Fibroblast of mammary gland (primary cell): ENCODE measurements at regions not wholly inside any gene's neighbourhood (a gene's known extent, or its start where the extent isn't known, plus 50 kb on each side); places are given as distances from the start of the nearest gene placed in this dataset.
"Not testable (repeated sequence)": the region's sequence is repeated elsewhere in the genome, so short reads cannot be mapped to it uniquely, and the experiment has no call there.

Experiments
- DNase-seq: peaks from one replicate; pipeline ENCODE4 v3.0.0-alpha.2; 2010; ENCODE audit warnings: low read depth
- H3K4me3 ChIP-seq: 2 replicates; pipeline ENCODE4 v1.5.1; 2011; ENCODE audit warnings: low read depth, mild to moderate bottlenecking, low read length, moderate library complexity; ENCODE audit not compliant: control insufficient read depth
- TF ChIP-seq, protein P1 (sequence below): conservative IDR thresholded peaks from 2 replicates; pipeline ENCODE4 v1.5.1; 2011; ENCODE audit warnings: low read depth, low read length, inconsistent platforms; ENCODE audit not compliant: control insufficient read depth, insufficient read depth

DNA sequence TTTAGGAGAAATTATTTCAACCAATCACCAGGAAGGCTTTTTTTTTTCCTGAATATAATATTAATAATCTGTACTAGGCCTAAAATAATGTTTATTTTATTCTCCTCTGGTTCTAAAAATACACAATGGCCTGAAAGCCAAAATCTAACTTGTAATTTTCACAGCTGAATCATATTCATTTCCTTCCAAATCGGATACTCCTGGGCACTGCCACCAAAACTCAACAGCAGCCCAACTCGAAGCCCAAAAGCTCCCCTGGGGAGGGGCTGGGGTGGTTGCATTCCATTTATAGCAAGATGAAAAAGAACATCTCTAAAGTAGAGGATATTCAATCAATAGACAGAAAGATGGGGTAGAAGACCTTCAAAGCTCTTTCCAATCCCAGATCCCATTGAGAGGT, 100.5 kb upstream of the SETBP1 start:
- no peak for DNase-seq
- H3K4me3 ChIP-seq: no peak overlapping the region
- TF ChIP-seq, protein P1, sequence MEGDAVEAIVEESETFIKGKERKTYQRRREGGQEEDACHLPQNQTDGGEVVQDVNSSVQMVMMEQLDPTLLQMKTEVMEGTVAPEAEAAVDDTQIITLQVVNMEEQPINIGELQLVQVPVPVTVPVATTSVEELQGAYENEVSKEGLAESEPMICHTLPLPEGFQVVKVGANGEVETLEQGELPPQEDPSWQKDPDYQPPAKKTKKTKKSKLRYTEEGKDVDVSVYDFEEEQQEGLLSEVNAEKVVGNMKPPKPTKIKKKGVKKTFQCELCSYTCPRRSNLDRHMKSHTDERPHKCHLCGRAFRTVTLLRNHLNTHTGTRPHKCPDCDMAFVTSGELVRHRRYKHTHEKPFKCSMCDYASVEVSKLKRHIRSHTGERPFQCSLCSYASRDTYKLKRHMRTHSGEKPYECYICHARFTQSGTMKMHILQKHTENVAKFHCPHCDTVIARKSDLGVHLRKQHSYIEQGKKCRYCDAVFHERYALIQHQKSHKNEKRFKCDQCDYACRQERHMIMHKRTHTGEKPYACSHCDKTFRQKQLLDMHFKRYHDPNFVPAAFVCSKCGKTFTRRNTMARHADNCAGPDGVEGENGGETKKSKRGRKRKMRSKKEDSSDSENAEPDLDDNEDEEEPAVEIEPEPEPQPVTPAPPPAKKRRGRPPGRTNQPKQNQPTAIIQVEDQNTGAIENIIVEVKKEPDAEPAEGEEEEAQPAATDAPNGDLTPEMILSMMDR: no peak

DNA sequence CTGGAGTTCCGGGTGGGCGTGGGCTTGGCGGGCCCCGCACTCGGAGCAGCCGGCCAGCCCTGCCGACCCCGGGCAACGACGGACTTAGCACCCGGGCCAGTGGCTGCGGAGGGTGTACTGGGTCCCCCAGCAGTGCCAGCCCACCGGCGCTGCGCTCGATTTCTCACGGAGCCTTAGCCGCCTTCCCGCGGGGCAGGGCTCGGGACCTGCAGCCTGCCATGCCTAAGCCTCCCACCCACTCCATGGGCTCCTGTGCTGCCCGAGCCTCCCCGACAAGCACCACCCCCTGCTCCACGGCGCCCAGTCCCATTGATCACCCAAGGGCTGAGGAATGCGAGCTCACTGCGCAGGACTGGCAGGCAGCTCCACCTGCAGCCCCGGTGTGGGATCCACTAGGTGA, 99.9 kb upstream of the SETBP1 start:
- not testable (repeated sequence) for H3K4me3 ChIP-seq, DNase-seq

DNA sequence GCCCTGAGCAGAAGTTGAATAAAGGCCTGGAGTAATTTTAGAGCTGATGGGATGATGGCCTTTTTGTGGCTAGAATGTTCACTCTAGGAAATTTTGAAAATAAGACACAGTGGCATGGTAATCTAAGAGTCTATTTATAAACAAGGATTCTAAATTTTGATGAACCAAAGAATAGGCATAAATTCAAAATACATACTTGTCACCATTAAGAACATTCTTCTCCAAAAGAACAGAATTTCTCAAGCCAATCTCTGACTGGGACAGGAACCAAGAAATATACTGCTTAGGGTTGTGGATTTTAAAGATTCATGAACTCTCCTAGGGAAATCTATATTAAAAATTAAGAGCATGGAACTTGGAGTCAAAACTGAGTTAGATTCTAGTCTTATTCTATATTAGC, 98.2 kb upstream of the SETBP1 start:
- DNase-seq: no peak
- TF ChIP-seq, protein P1: no peak
- no peak overlapping the region for H3K4me3 ChIP-seq

DNA sequence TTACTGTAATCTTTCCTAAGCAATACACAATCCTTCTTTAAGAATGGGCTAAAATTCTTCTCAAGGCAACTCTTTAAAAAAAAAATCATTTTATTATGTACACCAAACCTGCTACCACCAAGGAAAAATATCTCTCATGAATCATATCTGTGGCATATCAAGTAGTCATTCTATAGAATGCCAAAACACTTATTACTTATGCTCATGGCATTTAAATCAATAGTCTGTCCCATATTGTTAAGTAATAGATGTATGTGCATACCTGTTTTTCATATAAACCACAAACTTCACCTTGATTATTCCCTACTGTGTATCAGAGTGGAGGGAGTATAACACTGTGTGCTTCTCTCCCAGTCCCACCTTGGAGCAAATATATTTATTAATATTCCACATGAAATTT, 95.8 kb upstream of the SETBP1 start:
- no peak for DNase-seq
- TF ChIP-seq, protein P1: no peak
- no peak overlapping the region for H3K4me3 ChIP-seq

DNA sequence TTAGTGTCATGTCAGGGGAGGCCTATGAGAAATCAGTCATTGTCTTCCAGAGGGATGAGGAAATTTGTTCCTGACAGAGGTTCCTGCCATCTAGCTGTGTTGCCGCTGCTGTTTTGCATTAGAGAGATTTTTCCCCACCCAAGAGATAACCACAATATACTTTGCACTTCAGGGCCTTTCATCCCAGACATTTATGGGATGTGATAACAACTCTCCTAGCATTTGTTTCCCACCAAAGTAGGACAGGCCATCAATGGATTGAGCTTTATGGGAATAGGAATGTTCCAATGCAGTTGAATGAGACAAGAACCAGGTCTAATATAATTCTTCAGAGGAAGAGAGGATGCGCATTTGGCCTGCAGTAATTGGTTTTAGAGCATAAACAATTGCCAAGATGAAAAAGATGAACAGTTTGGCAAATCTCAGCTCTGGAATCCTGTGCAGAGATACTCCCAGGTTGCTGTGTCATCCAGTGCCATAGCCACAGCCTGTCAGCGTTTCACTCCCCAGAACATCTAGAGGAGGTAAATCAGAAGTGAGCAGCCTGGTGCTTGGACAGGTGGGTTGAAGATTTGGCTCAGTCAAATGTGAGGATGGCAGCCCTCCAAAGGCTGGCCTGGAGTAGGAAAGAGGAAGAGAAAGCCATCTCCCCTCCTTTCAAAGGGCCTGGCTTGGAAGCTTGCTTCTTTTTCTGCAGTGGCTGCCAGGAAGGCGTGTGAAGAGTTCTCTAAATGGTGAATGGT, 93.7 kb upstream of the SETBP1 start:
- H3K4me3 ChIP-seq: no peak overlapping the region
- DNase-seq: no peak
- TF ChIP-seq, protein P1: no peak

DNA sequence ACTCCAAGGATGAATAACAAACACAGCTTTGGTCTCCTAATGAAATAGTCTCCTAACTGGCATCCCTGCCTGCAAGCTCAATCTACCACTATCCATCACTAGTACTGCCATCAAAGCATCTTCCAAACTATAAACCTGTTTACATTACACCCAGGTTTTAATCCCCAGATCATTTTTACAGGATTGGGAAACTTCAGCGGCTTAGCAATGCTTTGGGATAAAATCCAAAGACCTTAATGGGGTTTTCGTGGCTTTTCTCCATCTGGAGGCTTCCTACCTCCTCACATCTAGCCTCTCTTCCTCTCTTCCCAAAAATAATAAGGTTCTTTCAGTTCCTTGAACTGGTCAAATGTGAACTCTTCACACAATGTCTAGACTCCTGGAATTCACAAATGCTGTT, 92.2 kb upstream of the SETBP1 start:
- no peak overlapping the region for H3K4me3 ChIP-seq
- DNase-seq: peak; percentile 22
- TF ChIP-seq, protein P1: no peak

DNA sequence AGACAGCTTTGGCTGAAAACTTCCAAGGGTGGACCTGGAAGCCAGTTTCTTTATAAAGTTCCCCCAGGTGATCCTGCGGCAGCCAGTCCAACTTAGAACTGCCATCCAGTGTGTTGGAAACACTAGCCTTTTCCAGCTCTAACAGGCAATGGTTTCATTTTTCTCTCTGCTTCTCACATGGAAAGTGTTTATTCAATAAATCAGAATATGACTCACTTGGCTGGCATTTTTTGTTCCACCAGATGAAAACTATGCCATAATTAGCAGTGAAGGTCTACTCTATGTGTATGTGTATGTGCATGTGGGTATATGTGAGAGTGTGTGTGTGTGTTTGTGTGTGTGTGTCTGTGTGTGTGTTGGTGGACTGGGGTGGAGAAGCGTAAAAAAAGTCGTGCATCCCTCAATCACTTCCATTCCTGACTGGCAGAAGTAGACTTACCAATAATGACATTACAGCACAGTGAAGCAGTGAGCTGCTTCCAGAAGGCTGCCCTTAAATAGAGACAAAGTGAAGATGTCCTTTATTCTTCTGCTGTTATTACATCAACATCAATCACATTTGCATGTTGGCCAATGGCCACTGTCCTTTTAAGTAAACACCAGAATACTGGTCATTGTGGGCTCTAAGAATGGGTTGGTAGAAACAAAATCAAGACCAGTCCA, 90.9 kb upstream of the SETBP1 start:
- DNase-seq: peak; percentile 77

More for the DNA sequence above, 90.9 kb upstream of the SETBP1 start:
- TF ChIP-seq, protein P1: no peak
- H3K4me3 ChIP-seq: no peak overlapping the region
